Lower lobe of right lung (tissue), 2 donors: ENCODE measurements at regions not wholly inside any gene's neighbourhood (a gene's known extent, or its start where the extent isn't known, plus 50 kb on each side); places are given as distances from the start of the nearest gene placed in this dataset.

Source experiments
- ATAC-seq, 2 donors: fragments of 200-7000 bp; cut with Tn5 transposase; one replicate each; pipeline ENCODE4 v1.9.1; 2020 to 2022; ENCODE audit warnings: mild to moderate bottlenecking in 2 of 2, moderate library complexity in 2 of 2
- DNase-seq: peaks from one replicate; pipeline ENCODE4 v3.0.0-alpha.2; 2020
- H3K27ac ChIP-seq: fragments of 200-600 bp; one replicate; pipeline ENCODE4 v1.8.0; 2022
- H3K27me3 ChIP-seq: fragments of 200-600 bp; one replicate; pipeline ENCODE4 v1.8.0; 2022; ENCODE audit warnings: low read depth
- H3K36me3 ChIP-seq: fragments of 200-600 bp; one replicate; pipeline ENCODE4 v1.8.0; 2022; ENCODE audit warnings: mild to moderate bottlenecking
- H3K4me1 ChIP-seq: fragments of 200-600 bp; one replicate; pipeline ENCODE4 v1.8.0; 2022
- H3K4me3 ChIP-seq: fragments of 200-600 bp; one replicate; pipeline ENCODE4 v1.8.0; 2022; ENCODE audit warnings: mild to moderate bottlenecking
- H3K9me3 ChIP-seq: fragments of 200-600 bp; one replicate; pipeline ENCODE4 v1.8.0; 2022
- CTCF ChIP-seq: fragments of 200-600 bp; IDR thresholded peaks from one replicate; pipeline ENCODE4 v1.8.0; 2022; ENCODE audit warnings: antibody characterized with exemption, mild to moderate bottlenecking
- intact Hi-C: fragments of 100-400 bp; cut with DNase I; formaldehyde crosslinking; loops from one replicate; pipeline ENCODE4 v1.11.0; 2022
- donor health status: DM: no; HTN: yes; CAD: no; lungs with severe emphysema.

- Histone ChIP-seq H3K27ac (no peak overlapping the region), H3K4me3 (no peak overlapping the region), H3K9me3 (no peaks in the 10 kb centered on the region), H3K4me1 (no peaks in the 10 kb centered on the region), H3K27me3 (no peaks in the 10 kb centered on the region), H3K36me3 (no peaks in the 10 kb centered on the region)
- ATAC-seq (peak in 1 of 2 donors; percentile 18), DNase-seq (no peak)
- TF ChIP-seq CTCF = no peak
- intact Hi-C loops = no loop called here
Measured at GRCh38 chr10:121332829-121333765, 265.1 kb downstream of the FGFR2 start.

GRCh38 chr10:121335386-121335925, 262.8 kb downstream of the FGFR2 start:
- no peak for DNase-seq
- ATAC-seq = no peak
- H3K4me3 ChIP-seq = no peak overlapping the region
- H3K27me3 ChIP-seq = no peaks in the 10 kb centered on the region
- intact Hi-C loops = no loop called here
- H3K27ac ChIP-seq = no peak overlapping the region
- no peaks in the 10 kb centered on the region for H3K4me1 ChIP-seq
- no peaks in the 10 kb centered on the region for H3K9me3 ChIP-seq
- TF ChIP-seq CTCF = no peak
- no peaks in the 10 kb centered on the region for H3K36me3 ChIP-seq

- no peaks in the 10 kb centered on the region for H3K4me1 ChIP-seq
- H3K36me3 ChIP-seq = no peaks in the 10 kb centered on the region
- H3K27me3 ChIP-seq = no peaks in the 10 kb centered on the region
- DNase-seq (no peak), ATAC-seq (no peak)
- no peak for TF ChIP-seq CTCF
- no peak overlapping the region for H3K27ac ChIP-seq
- intact Hi-C loops = no loop called here
- H3K4me3 ChIP-seq = no peak overlapping the region
- H3K9me3 ChIP-seq = no peaks in the 10 kb centered on the region
Measured at GRCh38 chr10:121337427-121337826, 260.8 kb downstream of the FGFR2 start.

- intact Hi-C loops = no loop called here
- Histone ChIP-seq H3K9me3 (no peaks in the 10 kb centered on the region), H3K4me1 (no peaks in the 10 kb centered on the region), H3K27me3 (no peaks in the 10 kb centered on the region), H3K27ac (no peak overlapping the region), H3K4me3 (no peak overlapping the region), H3K36me3 (no peaks in the 10 kb centered on the region)
- DNase-seq = no peak
- TF ChIP-seq CTCF = no peak
- no peak for ATAC-seq
Measured at GRCh38 chr10:121338206-121338980, 259.9 kb downstream of the FGFR2 start.

- Histone ChIP-seq H3K27ac (no peak overlapping the region), H3K27me3 (no peaks in the 10 kb centered on the region), H3K9me3 (no peaks in the 10 kb centered on the region), H3K36me3 (no peaks in the 10 kb centered on the region), H3K4me3 (no peak overlapping the region), H3K4me1 (no peaks in the 10 kb centered on the region)
- TF ChIP-seq CTCF = no peak
- ATAC-seq (no peak), DNase-seq (no peak)
- intact Hi-C loops = no loop called here
Measured at GRCh38 chr10:121339114-121339513, 259.1 kb downstream of the FGFR2 start.
